Suprapubic skin (tissue), 4 donors: ENCODE measurements at regions not wholly inside any gene's neighbourhood (a gene's known extent, or its start where the extent isn't known, plus 50 kb on each side); places are given as distances from the start of the nearest gene placed in this dataset.
A peak's percentile ranks its signal among the peaks of the same experiment; 100 is the strongest.

ENCODE experiments used
- DNase-seq, 2 donors: peaks; one replicate each; pipeline ENCODE4 v3.0.0-alpha.2; 2019; ENCODE audit warnings: low spot score in 2 of 2
- H3K27ac ChIP-seq: fragments of 200-600 bp; sonication (generic); one replicate; pipeline ENCODE4 v1.5.1; 2019
- H3K27me3 ChIP-seq: fragments of 200-600 bp; sonication (generic); one replicate; pipeline ENCODE4 v1.5.1; 2019
- H3K36me3 ChIP-seq: fragments of 200-600 bp; sonication (generic); one replicate; pipeline ENCODE4 v1.5.1; 2019
- H3K4me1 ChIP-seq: fragments of 200-600 bp; sonication (generic); one replicate; pipeline ENCODE4 v1.5.1; 2019
- H3K4me3 ChIP-seq: fragments of 200-600 bp; sonication (generic); one replicate; pipeline ENCODE4 v1.5.1; 2019; ENCODE audit warnings: mild to moderate bottlenecking
- H3K9me3 ChIP-seq: fragments of 200-600 bp; sonication (generic); one replicate; pipeline ENCODE4 v1.5.1; 2019
- EP300 ChIP-seq: sonication (generic); formaldehyde crosslinking; IDR thresholded peaks from one replicate; pipeline ENCODE4 v1.6.1; 2017; ENCODE audit warnings: antibody characterized with exemption
- POLR2A ChIP-seq, 2 donors: fragments of 450-650 bp; IDR thresholded peaks; one replicate each; pipeline ENCODE4 v1.6.1; 2017; ENCODE audit warnings: antibody characterized with exemption in 2 of 2, mild to moderate bottlenecking in 2 of 2, moderate library complexity in 2 of 2
- POLR2AphosphoS5 ChIP-seq, 3 donors: sonication (generic); formaldehyde crosslinking; IDR thresholded peaks; one replicate each; pipeline ENCODE4 v1.6.1; 2017; ENCODE audit warnings: antibody characterized with exemption in 3 of 3
- WGBS: methylation state at CpG from one replicate; pipeline ENCODE4 v1.1.5; 2018; 5-methylcytosine and 5-hydroxymethylcytosine counted together
- TF ChIP-seq, protein P1 (sequence below), 2 donors: fragments of 200-600 bp in 1 of 2; fragments of 450-650 bp in 1 of 2; sonication (generic) in 1 of 2; IDR thresholded peaks; one replicate each; pipeline ENCODE4 v1.5.1; 2016 to 2019; ENCODE audit warnings: antibody characterized with exemption in 2 of 2, mild to moderate bottlenecking in 1 of 2, moderate library complexity in 1 of 2

DNA sequence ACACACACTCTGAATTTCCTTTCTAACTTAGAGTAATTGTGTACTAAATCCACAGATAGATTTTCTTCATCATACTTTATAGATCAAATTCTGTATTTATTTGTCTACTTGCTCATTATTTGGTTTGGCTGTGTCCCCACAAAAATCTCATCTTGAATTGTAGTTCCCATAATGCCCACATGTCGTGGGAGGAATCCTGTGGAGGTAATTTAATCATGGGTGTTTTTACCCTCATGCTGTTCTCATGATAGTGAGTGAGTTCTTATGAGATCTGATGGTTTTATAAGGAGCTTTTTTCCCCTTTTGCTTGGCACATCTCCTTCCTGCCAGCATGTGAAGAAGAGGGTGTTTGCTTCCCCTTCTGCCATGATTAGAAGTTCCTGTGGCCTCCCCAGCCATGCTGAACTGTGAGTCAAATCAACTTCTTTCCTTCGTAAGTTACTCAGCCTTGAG, 198.3 kb upstream of the TGFBR2 start:
- TF ChIP-seq POLR2AphosphoS5 (IDR thresholded peaks at IDR 0.05) (no peak), POLR2A (IDR thresholded peaks at IDR 0.05) (no peak), EP300 (no peak)
- TF ChIP-seq, protein P1, sequence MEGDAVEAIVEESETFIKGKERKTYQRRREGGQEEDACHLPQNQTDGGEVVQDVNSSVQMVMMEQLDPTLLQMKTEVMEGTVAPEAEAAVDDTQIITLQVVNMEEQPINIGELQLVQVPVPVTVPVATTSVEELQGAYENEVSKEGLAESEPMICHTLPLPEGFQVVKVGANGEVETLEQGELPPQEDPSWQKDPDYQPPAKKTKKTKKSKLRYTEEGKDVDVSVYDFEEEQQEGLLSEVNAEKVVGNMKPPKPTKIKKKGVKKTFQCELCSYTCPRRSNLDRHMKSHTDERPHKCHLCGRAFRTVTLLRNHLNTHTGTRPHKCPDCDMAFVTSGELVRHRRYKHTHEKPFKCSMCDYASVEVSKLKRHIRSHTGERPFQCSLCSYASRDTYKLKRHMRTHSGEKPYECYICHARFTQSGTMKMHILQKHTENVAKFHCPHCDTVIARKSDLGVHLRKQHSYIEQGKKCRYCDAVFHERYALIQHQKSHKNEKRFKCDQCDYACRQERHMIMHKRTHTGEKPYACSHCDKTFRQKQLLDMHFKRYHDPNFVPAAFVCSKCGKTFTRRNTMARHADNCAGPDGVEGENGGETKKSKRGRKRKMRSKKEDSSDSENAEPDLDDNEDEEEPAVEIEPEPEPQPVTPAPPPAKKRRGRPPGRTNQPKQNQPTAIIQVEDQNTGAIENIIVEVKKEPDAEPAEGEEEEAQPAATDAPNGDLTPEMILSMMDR (IDR thresholded peaks at IDR 0.05): no peak
- 75% methylated on average over 2 of the region's 2 CpGs for WGBS
- Histone ChIP-seq H3K27ac (no peak overlapping the region), H3K27me3 (no peaks in the 10 kb centered on the region), H3K36me3 (no peaks in the 10 kb centered on the region), H3K4me1 (no peaks in the 10 kb centered on the region), H3K9me3 (no peaks in the 10 kb centered on the region), H3K4me3 (no peak overlapping the region)
- DNase-seq: no peak

DNA sequence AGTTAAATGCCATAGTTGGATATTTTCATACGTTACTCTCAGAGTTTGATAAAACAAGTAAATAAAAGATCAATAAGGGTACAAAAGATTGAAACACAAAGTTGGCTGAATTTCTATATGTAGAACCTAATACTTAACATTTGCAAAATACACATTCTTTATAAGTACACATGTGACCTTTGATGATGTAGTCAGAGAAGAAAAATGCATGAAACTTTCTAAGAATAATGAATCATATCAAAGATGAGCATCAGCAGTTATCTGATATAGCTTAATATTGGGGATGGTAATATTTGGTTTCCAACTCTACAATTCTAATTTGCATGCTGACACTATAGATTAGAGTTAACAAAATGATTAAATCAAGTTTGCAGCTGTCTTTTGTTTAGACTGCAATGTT, 188.0 kb upstream of the TGFBR2 start:
- no peaks in the 10 kb centered on the region for H3K27me3 ChIP-seq
- no peak overlapping the region for H3K4me3 ChIP-seq
- TF ChIP-seq, protein P1 (IDR thresholded peaks at IDR 0.05): no peak
- TF ChIP-seq POLR2AphosphoS5 (IDR thresholded peaks at IDR 0.05): no peak
- TF ChIP-seq EP300: no peak
- TF ChIP-seq POLR2A (IDR thresholded peaks at IDR 0.05): no peak
- no peaks in the 10 kb centered on the region for H3K4me1 ChIP-seq
- no peaks in the 10 kb centered on the region for H3K36me3 ChIP-seq
- WGBS: 84% methylated on average over 1 of the region's 1 CpG
- no peak for DNase-seq
- H3K27ac ChIP-seq: no peak overlapping the region
- no peaks in the 10 kb centered on the region for H3K9me3 ChIP-seq

DNA sequence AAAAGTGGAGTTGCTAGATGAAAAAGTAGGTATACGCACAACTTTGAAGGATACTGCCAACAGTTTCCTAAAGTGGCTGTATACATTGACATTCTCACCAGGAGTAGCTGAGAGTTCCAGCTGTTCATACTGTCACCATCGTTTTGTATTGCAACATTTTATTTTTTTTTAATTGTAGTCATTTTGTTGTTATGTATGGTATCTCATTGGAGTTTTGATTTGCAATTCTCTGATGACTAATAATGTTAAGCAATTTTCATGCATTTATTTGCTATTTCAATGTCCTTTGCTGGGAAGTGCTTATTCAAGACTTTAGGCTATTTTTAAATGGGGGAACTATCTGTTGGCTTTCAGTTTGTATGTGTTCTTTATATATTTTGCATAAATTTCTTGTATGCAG, 185.1 kb upstream of the TGFBR2 start:
- H3K4me1 ChIP-seq: no peaks in the 10 kb centered on the region
- H3K9me3 ChIP-seq: no peaks in the 10 kb centered on the region
- no peak overlapping the region for H3K4me3 ChIP-seq
- 61% methylated on average over 2 of the region's 2 CpGs for WGBS
- H3K27me3 ChIP-seq: no peaks in the 10 kb centered on the region
- H3K36me3 ChIP-seq: no peaks in the 10 kb centered on the region
- TF ChIP-seq EP300 (no peak), POLR2A (IDR thresholded peaks at IDR 0.05) (no peak), POLR2AphosphoS5 (IDR thresholded peaks at IDR 0.05) (no peak)
- TF ChIP-seq, protein P1 (IDR thresholded peaks at IDR 0.05): no peak
- no peak for DNase-seq
- H3K27ac ChIP-seq: no peak overlapping the region

DNA sequence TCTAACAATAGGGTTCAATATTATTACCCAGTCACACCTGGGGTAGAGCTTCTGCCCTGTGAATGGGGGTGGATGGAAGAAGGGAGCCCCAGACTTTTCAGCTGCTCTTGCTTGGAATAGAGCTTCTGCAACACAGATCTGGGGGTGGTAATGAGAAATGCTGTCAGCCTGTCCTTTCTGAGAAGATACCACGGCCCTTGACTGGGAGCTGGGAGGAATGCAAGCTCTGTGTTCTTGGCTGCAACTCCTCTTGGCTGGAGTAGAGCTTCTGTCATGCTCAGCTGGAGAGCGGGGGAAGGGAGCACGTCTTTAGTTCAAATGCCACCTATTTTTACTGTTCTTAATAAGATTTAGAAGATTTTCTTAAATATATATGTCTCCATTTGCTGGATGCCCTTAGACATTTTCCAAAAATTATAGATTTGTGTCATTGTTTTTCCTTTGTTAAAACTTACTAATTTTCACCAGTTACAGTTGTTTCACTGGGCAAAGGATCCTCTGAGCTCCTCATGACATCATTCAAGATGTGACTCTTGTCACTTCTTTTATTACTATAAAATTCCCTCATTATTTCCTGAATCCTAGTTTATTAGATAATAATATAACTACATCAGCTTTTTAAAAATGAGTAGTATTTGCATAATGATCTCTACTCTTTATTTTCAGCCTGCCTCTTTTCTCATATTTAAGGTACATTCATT, 180.0 kb upstream of the TGFBR2 start:
- Histone ChIP-seq H3K4me3 (no peak overlapping the region), H3K36me3 (no peaks in the 10 kb centered on the region), H3K27ac (no peak overlapping the region), H3K4me1 (no peaks in the 10 kb centered on the region), H3K9me3 (no peaks in the 10 kb centered on the region), H3K27me3 (no peaks in the 10 kb centered on the region)
- 14% methylated on average over 3 of the region's 3 CpGs for WGBS
- DNase-seq: peak in 1 of 2 donors; percentile 63
- TF ChIP-seq POLR2AphosphoS5 (IDR thresholded peaks at IDR 0.05): no peak
- no peak for TF ChIP-seq EP300
- no peak for TF ChIP-seq POLR2A (IDR thresholded peaks at IDR 0.05)
- TF ChIP-seq, protein P1 (IDR thresholded peaks at IDR 0.05): no peak

DNA sequence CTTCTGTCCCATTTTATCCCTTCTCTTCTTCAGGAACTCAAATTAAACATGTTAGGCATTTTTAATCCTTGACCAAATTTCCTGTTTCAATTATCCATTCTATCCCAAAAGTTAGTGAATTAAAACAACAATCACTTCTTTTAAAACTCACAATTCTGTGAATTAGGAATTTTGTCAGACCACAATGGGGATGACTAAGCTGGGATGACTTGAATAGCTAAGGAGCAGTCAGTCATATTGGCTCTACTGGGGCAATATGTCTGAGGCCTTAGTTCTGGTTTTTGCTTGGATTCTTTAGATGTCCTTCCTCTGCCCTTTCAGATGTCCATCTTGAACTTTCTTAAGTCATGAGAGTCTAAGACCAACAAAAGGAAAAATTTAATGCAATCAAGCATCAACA, 178.2 kb upstream of the TGFBR2 start:
- Histone ChIP-seq H3K27ac (no peak overlapping the region), H3K4me3 (no peak overlapping the region), H3K4me1 (no peaks in the 10 kb centered on the region), H3K9me3 (no peaks in the 10 kb centered on the region), H3K27me3 (no peaks in the 10 kb centered on the region), H3K36me3 (no peaks in the 10 kb centered on the region)
- DNase-seq: no peak
- no peak for TF ChIP-seq EP300
- TF ChIP-seq POLR2AphosphoS5 (IDR thresholded peaks at IDR 0.05): no peak
- TF ChIP-seq POLR2A (IDR thresholded peaks at IDR 0.05): no peak
- TF ChIP-seq, protein P1 (IDR thresholded peaks at IDR 0.05): no peak
